ENCODE measurements at regions not wholly inside any gene's neighbourhood (a gene's known extent, or its start where the extent isn't known, plus 50 kb on each side); places are given as distances from the start of the nearest gene placed in this dataset.
"Not testable (repeated sequence)": the region's sequence is repeated elsewhere in the genome, so short reads cannot be mapped to it uniquely, and the experiment has no call there.

GRCh38 chr5:126280846-126281245 lies 142.4 kb upstream of the GRAMD2B start:
- intact Hi-C loops (cut with DNase I, micrococcal nuclease): no loop called here
- no peak for DNase-seq
- ATAC-seq: no peak

GRCh38 chr5:126284977-126285696 lies 138.1 kb upstream of the GRAMD2B start:
- no peak for ATAC-seq
- no peak for DNase-seq
- intact Hi-C loops (cut with DNase I, micrococcal nuclease): no loop called here

- DNase-seq, ATAC-seq: not testable (repeated sequence)
Measured at GRCh38 chr5:126296121-126296520, 127.1 kb upstream of the GRAMD2B start.

GRCh38 chr5:126300293-126300692 lies 122.9 kb upstream of the GRAMD2B start:
- intact Hi-C loops (cut with DNase I, micrococcal nuclease): no loop called here
- ATAC-seq (no peak), DNase-seq (no peak)

More at GRCh38 chr5:126296121-126296520, 127.1 kb upstream of the GRAMD2B start:
- intact Hi-C loops (cut with DNase I, micrococcal nuclease): not testable (repeated sequence)

- ATAC-seq: no peak
- intact Hi-C loops (cut with DNase I, micrococcal nuclease): no loop called here
Measured at GRCh38 chr5:126301056-126301455, 122.2 kb upstream of the GRAMD2B start.

GRCh38 chr5:126309860-126310259 lies 113.3 kb upstream of the GRAMD2B start:
- DNase-seq (no peak), ATAC-seq (no peak)
- intact Hi-C loops (cut with DNase I, micrococcal nuclease): no loop called here

More at GRCh38 chr5:126301056-126301455, 122.2 kb upstream of the GRAMD2B start:
- DNase-seq: no peak

GRCh38 chr5:126311766-126312165 lies 111.4 kb upstream of the GRAMD2B start:
- ATAC-seq: no peak
- intact Hi-C loops (cut with DNase I, micrococcal nuclease): no loop called here
- DNase-seq: no peak

- DNase-seq: no peak
- ATAC-seq: no peak
- intact Hi-C loops (cut with DNase I, micrococcal nuclease): no loop called here
Measured at GRCh38 chr5:126315341-126315740, 107.9 kb upstream of the GRAMD2B start.

- intact Hi-C loops (cut with DNase I, micrococcal nuclease): no loop called here
- DNase-seq (no peak), ATAC-seq (no peak)
Measured at GRCh38 chr5:126332326-126332725, 90.9 kb upstream of the GRAMD2B start.

GRCh38 chr5:126334760-126335159 lies 88.4 kb upstream of the GRAMD2B start:
- ATAC-seq (peak; percentile 58), DNase-seq (no peak)
- intact Hi-C loops (cut with DNase I, micrococcal nuclease): no loop called here

GRCh38 chr5:126335886-126336285 lies 87.3 kb upstream of the GRAMD2B start:
- intact Hi-C loops (cut with DNase I, micrococcal nuclease): no loop called here
- DNase-seq: no peak
- ATAC-seq: no peak

GRCh38 chr5:126338635-126339034 lies 84.6 kb upstream of the GRAMD2B start:
- intact Hi-C loops (cut with DNase I, micrococcal nuclease): no loop called here
- DNase-seq (no peak), ATAC-seq (peak; percentile 70)

- intact Hi-C loops (cut with DNase I, micrococcal nuclease): no loop called here
- ATAC-seq: peak; percentile 72
- peak in 1 of 2 donors; percentile 20 for DNase-seq
Measured at GRCh38 chr5:126339215-126339805, 83.9 kb upstream of the GRAMD2B start.

GRCh38 chr5:126341906-126342630 lies 81.1 kb upstream of the GRAMD2B start:
- ATAC-seq (no peak), DNase-seq (no peak)
- intact Hi-C loops (cut with DNase I, micrococcal nuclease): loop anchor here in 1 of 2 donors (5.0 kb wide), 1 partner anchor 195 kb away; no protein-coding TSS in a partner anchor

GRCh38 chr5:126348855-126349635 lies 74.2 kb upstream of the GRAMD2B start:
- DNase-seq: no peak
- intact Hi-C loops (cut with DNase I, micrococcal nuclease): no loop called here
- no peak for ATAC-seq

GRCh38 chr5:126351153-126351552 lies 72.1 kb upstream of the GRAMD2B start:
- DNase-seq (no peak), ATAC-seq (no peak)
- intact Hi-C loops (cut with DNase I, micrococcal nuclease): loop anchor here in 1 of 2 donors (5.0 kb wide), 1 partner anchor 191 kb away; no protein-coding TSS in a partner anchor

GRCh38 chr5:126354012-126354857 lies 69.0 kb upstream of the GRAMD2B start:
- peak; percentile 74 for ATAC-seq
- intact Hi-C loops (cut with DNase I, micrococcal nuclease): loop anchor here in 1 of 2 donors (5.0 kb wide), 1 partner anchor 188 kb away; no protein-coding TSS in a partner anchor
- no peak for DNase-seq

Data from left colon (tissue), 2 donors.